HEK293 (cell line): ENCODE measurements at regions not wholly inside any gene's neighbourhood (a gene's known extent, or its start where the extent isn't known, plus 50 kb on each side); places are given as distances from the start of the nearest gene placed in this dataset.

Source experiments
- CTCF ChIA-PET: fragments of 350-600 bp; formaldehyde crosslinking; extraction: SDS; loops from one replicate; lab custom pipeline; 2021; ENCODE audit warnings: antibody characterized with exemption; lab: Yijun Ruan, JAX
- POLR2A ChIA-PET: fragments of 300-600 bp; formaldehyde crosslinking; extraction: SDS; loops from one replicate; lab custom pipeline; 2020; ENCODE audit warnings: antibody characterized with exemption, inconsistent platforms; lab: Yijun Ruan, JAX
- H3K27ac ChIP-seq: fragments of 200-500 bp; sonication (Bioruptor generic); 2 replicates; pipeline ENCODE4 v1.5.1; 2014; ENCODE audit warnings: low read depth, low read length, control low read depth, inconsistent platforms; ENCODE audit errors: extremely low read depth
- H3K36me3 ChIP-seq, 2 experiments: fragments of 200-500 bp in 1 of 2; sonication (Bioruptor generic) in 1 of 2; 1 replicate in 1 of 2; 2 replicates in 1 of 2; pipeline ENCODE4 v1.5.1; 2014 to 2017; ENCODE audit warnings: inconsistent platforms in 2 of 2, low read length in 2 of 2; ENCODE audit not compliant: control insufficient read depth in 2 of 2, insufficient read depth in 1 of 2
- H3K4me1 ChIP-seq: fragments of 200-500 bp; sonication (Bioruptor generic); 2 replicates; pipeline ENCODE4 v1.5.1; 2014; ENCODE audit warnings: mild to moderate bottlenecking, low read length, inconsistent platforms; ENCODE audit not compliant: control insufficient read depth, insufficient read depth
- H3K4me3 ChIP-seq: 2 replicates; pipeline ENCODE4 v1.5.1; 2011; ENCODE audit warnings: low read depth, mild to moderate bottlenecking, control low read depth, low read length, moderate library complexity
- H3K9me3 ChIP-seq: fragments of 200-500 bp; sonication (Bioruptor generic); 2 replicates; pipeline ENCODE4 v1.5.1; 2014; ENCODE audit warnings: low read depth, low read length, inconsistent platforms; ENCODE audit not compliant: control insufficient read depth, insufficient read depth
- IKZF3 ChIP-seq: fragments of 450-650 bp; IDR thresholded peaks from 2 replicates; pipeline ENCODE4 v1.5.0; 2018; ENCODE audit warnings: missing biosample characterization, mild to moderate bottlenecking, missing genetic modification characterization, moderate library complexity
- KLF7 ChIP-seq: fragments of 450-650 bp; formaldehyde crosslinking; IDR thresholded peaks from 2 replicates; pipeline ENCODE4 v1.5.1; 2016; ENCODE audit warnings: missing biosample characterization, missing genetic modification characterization, borderline replicate concordance
- ZBTB21 ChIP-seq: fragments of 450-650 bp; formaldehyde crosslinking; IDR thresholded peaks from 2 replicates; pipeline ENCODE4 v1.5.1; 2017; ENCODE audit warnings: missing biosample characterization, missing genetic modification characterization
- ZFP41 ChIP-seq: fragments of 450-650 bp; formaldehyde crosslinking; IDR thresholded peaks from 2 replicates; pipeline ENCODE4 v1.5.1; 2016; ENCODE audit warnings: missing biosample characterization, missing genetic modification characterization, borderline replicate concordance
- ZNF140 ChIP-seq: fragments of 450-650 bp; formaldehyde crosslinking; IDR thresholded peaks from 2 replicates; pipeline ENCODE4 v1.5.1; 2016; ENCODE audit warnings: missing biosample characterization, missing genetic modification characterization
- ZNF157 ChIP-seq: fragments of 450-650 bp; formaldehyde crosslinking; IDR thresholded peaks from 2 replicates; pipeline ENCODE4 v1.5.1; 2016; ENCODE audit warnings: missing biosample characterization, missing genetic modification characterization
- ZNF184 ChIP-seq: fragments of 450-650 bp; IDR thresholded peaks from 2 replicates; pipeline ENCODE4 v1.5.1; 2018; ENCODE audit warnings: missing biosample characterization, mild to moderate bottlenecking, missing genetic modification characterization
- ZNF202 ChIP-seq: fragments of 450-650 bp; formaldehyde crosslinking; IDR thresholded peaks from 2 replicates; pipeline ENCODE4 v1.5.1; 2016; ENCODE audit warnings: missing biosample characterization, missing genetic modification characterization, borderline replicate concordance
- ZNF324 ChIP-seq: fragments of 450-650 bp; formaldehyde crosslinking; IDR thresholded peaks from 2 replicates; pipeline ENCODE4 v1.5.1; 2016; ENCODE audit warnings: missing biosample characterization, missing genetic modification characterization
- ZNF341 ChIP-seq: fragments of 450-650 bp; formaldehyde crosslinking; IDR thresholded peaks from 2 replicates; pipeline ENCODE4; 2016; ENCODE audit warnings: low read depth, missing biosample characterization, missing genetic modification characterization
- ZNF48 ChIP-seq: fragments of 450-650 bp; formaldehyde crosslinking; IDR thresholded peaks from 2 replicates; pipeline ENCODE4 v1.5.1; 2016; ENCODE audit warnings: missing biosample characterization, missing genetic modification characterization
- ZNF548 ChIP-seq: fragments of 450-650 bp; formaldehyde crosslinking; IDR thresholded peaks from 2 replicates; pipeline ENCODE4 v1.5.1; 2016; ENCODE audit warnings: missing biosample characterization, missing genetic modification characterization
- ZNF549 ChIP-seq: fragments of 450-650 bp; IDR thresholded peaks from 2 replicates; pipeline ENCODE4 v1.5.1; 2018; ENCODE audit warnings: missing biosample characterization, missing genetic modification characterization, mild to moderate bottlenecking, inconsistent platforms, moderate library complexity
- ZNF558 ChIP-seq: fragments of 450-650 bp; formaldehyde crosslinking; IDR thresholded peaks from 2 replicates; pipeline ENCODE4 v1.5.1; 2016; ENCODE audit warnings: missing biosample characterization, missing genetic modification characterization
- ZNF600 ChIP-seq: fragments of 450-650 bp; formaldehyde crosslinking; IDR thresholded peaks from 2 replicates; pipeline ENCODE4 v1.5.1; 2016; ENCODE audit warnings: missing biosample characterization, missing genetic modification characterization
- ZNF677 ChIP-seq: fragments of 450-650 bp; IDR thresholded peaks from 2 replicates; pipeline ENCODE4 v1.5.0; 2018; ENCODE audit warnings: missing biosample characterization, mild to moderate bottlenecking, missing genetic modification characterization, moderate library complexity
- ZNF830 ChIP-seq: fragments of 450-650 bp; IDR thresholded peaks from 2 replicates; pipeline ENCODE4 v1.5.0; 2018; ENCODE audit warnings: missing biosample characterization, missing genetic modification characterization, low read depth, mild to moderate bottlenecking, moderate library complexity
- TF ChIP-seq, protein P1 (sequence below): fragments of 450-650 bp; formaldehyde crosslinking; IDR thresholded peaks from 2 replicates; pipeline ENCODE4; 2016; ENCODE audit warnings: missing biosample characterization, missing genetic modification characterization
- TF ChIP-seq, protein P2 (sequence below): fragments of 450-650 bp; formaldehyde crosslinking; IDR thresholded peaks from 2 replicates; pipeline ENCODE4 v1.5.1; 2016; ENCODE audit warnings: missing biosample characterization, missing genetic modification characterization
- TF ChIP-seq, protein P3 (sequence below): fragments of 450-650 bp; formaldehyde crosslinking; IDR thresholded peaks from 2 replicates; pipeline ENCODE4 v1.5.1; 2016; ENCODE audit warnings: missing biosample characterization, missing genetic modification characterization

DNA sequence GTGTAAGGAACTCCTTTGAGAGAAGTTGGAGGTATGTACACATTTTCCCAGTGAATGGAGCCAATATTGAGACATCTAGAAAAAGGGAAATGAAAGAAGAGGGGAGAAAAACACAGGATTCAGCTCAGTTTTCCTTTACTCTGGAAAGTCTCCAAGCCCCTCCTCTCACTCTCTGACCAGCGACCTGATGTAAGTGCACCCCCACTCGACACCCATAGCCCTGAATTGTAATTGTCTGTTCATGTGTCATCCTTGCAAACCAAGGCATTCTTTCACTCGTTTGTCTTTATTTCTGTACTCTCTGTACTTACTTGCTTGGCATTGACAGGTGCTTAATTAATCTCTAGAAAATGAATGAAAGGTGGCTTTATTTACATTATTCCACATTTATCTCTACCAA lies 55.7 kb upstream of the CTAGE1 start (continued):
- TF ChIP-seq, protein P1, sequence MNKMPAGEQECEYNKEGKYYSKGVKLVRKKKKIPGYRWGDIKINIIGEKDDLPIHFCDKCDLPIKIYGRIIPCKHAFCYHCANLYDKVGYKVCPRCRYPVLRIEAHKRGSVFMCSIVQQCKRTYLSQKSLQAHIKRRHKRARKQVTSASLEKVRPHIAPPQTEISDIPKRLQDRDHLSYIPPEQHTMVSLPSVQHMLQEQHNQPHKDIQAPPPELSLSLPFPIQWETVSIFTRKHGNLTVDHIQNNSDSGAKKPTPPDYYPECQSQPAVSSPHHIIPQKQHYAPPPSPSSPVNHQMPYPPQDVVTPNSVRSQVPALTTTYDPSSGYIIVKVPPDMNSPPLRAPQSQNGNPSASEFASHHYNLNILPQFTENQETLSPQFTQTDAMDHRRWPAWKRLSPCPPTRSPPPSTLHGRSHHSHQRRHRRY, result no peak
- TF ChIP-seq, protein P2, sequence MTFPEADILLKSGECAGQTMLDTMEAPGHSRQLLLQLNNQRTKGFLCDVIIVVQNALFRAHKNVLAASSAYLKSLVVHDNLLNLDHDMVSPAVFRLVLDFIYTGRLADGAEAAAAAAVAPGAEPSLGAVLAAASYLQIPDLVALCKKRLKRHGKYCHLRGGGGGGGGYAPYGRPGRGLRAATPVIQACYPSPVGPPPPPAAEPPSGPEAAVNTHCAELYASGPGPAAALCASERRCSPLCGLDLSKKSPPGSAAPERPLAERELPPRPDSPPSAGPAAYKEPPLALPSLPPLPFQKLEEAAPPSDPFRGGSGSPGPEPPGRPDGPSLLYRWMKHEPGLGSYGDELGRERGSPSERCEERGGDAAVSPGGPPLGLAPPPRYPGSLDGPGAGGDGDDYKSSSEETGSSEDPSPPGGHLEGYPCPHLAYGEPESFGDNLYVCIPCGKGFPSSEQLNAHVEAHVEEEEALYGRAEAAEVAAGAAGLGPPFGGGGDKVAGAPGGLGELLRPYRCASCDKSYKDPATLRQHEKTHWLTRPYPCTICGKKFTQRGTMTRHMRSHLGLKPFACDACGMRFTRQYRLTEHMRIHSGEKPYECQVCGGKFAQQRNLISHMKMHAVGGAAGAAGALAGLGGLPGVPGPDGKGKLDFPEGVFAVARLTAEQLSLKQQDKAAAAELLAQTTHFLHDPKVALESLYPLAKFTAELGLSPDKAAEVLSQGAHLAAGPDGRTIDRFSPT (tag by site-specific recombination), result no peak

DNA sequence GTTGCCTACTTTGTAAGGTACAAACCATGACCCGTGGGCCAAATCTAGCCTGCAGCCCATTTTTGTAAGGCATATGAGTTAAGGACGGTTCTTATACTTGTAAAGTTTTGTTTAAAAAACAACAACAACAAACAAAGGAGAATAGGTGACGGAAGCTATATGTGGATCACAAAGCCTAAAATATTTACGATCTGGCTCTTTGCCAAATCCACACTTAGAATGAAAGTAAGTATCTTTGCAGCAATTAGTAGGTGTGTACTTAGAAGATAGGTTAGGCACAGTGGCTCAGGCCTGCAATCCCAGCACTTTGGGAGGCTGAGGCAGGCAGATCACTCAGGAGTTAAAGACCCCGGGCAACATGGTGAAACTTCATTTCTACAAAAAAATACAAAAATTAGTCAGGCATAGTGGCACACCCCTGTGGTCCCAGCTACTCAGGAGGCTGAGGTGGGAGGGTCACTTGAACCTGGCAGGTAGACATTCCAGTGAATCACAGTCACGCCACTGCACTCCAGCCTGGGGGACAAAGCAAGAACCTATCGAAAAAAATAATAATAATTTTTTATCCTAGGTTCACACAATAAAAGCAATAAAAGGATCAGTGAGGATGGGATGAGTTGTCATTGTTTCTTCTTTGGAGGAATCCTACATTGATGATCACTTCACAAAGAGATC lies 57.8 kb upstream of the CTAGE1 start:
- H3K9me3 ChIP-seq, result no peaks in the 10 kb centered on the region
- H3K4me3 ChIP-seq, result no peak overlapping the region
- H3K4me1 ChIP-seq, result peaks cover 7% of the 10 kb centered on the region
- H3K27ac ChIP-seq, result no peak overlapping the region
- H3K36me3 ChIP-seq, result no peaks in the 10 kb centered on the region
- ChIA-PET POLR2A (no interaction called here), CTCF (no interaction called here)
- no peak for TF ChIP-seq KLF7 (tag by site-specific recombination)
- TF ChIP-seq ZNF202 (tag by site-specific recombination), result no peak
- no peak for TF ChIP-seq ZNF600 (tag by site-specific recombination)
- TF ChIP-seq, protein P2 (tag by site-specific recombination), result no peak
- no peak for TF ChIP-seq ZNF140 (tag by site-specific recombination)
- TF ChIP-seq ZNF548, result no peak
- TF ChIP-seq ZNF324 (tag by site-specific recombination), result no peak
- no peak for TF ChIP-seq IKZF3
- TF ChIP-seq ZNF830 (tag by site-specific recombination), result no peak
- no peak for TF ChIP-seq ZNF677 (tag by site-specific recombination)
- no peak for TF ChIP-seq ZBTB21
- no peak for TF ChIP-seq ZNF157 (tag by site-specific recombination)
- no peak for TF ChIP-seq ZNF549
- TF ChIP-seq ZNF341 (tag by site-specific recombination), result no peak
- TF ChIP-seq, protein P3, sequence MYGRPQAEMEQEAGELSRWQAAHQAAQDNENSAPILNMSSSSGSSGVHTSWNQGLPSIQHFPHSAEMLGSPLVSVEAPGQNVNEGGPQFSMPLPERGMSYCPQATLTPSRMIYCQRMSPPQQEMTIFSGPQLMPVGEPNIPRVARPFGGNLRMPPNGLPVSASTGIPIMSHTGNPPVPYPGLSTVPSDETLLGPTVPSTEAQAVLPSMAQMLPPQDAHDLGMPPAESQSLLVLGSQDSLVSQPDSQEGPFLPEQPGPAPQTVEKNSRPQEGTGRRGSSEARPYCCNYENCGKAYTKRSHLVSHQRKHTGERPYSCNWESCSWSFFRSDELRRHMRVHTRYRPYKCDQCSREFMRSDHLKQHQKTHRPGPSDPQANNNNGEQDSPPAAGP, result no peak
- no peak for TF ChIP-seq ZFP41 (tag by site-specific recombination)
- TF ChIP-seq ZNF48 (tag by site-specific recombination), result no peak
- TF ChIP-seq ZNF184, result no peak
- TF ChIP-seq ZNF558 (tag by site-specific recombination), result no peak
